HG03342 (cell line): ENCODE measurements at regions not wholly inside any gene's neighbourhood (a gene's known extent, or its start where the extent isn't known, plus 50 kb on each side); places are given as distances from the start of the nearest gene placed in this dataset.

Source experiments
- ATAC-seq: cut with Tn5 transposase; IDR thresholded peaks from one replicate; pipeline ENCODE4 v1.9.1; 2021; ENCODE audit warnings: mild to moderate bottlenecking, moderate library complexity; ENCODE audit not compliant: unreplicated experiment

DNA sequence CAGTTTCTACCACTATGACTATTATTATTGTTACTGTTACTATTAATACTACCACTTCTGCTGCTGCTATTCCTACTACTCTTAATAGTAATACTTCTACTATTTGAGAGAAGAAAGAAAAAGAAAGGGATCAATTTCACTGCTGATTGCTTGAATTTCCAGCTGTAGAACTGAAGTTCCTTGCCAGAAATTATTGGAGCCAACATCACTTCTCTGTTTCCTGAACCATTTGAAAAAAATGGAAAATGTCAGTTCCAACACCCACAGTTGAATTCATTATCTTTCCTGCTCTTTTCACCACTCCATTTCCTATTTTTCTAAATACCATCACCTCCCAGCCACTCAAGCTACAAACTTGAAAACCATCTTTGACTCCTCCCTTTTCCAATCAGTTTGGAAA is 54.1 kb upstream of the PIK3C2G start:
- ATAC-seq: no peak

DNA sequence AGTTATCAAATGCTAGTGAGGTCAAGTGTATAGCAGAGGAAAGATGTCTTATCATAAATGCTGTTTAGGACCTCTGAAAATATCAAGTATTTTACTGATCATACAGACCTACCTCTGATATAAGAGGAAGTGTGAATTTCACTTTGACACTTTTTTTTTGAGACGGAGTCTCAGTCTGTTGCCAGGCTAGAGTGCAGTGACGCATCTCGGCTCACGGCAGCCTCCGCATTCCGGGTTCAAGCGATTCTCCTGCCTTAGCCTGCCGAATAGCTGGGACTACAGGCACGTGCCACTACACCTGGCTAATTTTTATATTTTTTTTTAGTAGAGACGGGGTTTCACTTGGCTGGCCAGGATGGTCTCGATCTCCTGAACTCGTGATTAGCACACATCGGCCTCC is 55.1 kb upstream of the PIK3C2G start:
- ATAC-seq: no peak

DNA sequence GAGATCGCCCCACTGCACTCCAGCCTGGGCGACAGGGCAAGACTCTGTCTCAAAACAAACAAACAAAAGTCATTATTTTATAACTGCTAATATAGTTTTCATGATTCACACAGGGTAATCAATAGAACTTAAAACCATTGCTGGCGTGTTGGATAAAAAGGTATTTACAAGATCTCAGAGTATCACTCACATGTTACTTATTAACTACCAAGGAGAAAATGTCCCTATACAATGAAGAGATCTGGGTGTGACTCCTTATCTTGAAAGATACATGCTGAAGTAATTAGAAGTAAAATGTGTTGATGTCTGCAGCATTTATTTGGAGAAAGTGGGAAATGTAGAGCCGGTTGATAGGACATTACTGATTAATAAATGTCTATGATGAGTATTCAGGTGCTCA is 57.3 kb upstream of the PIK3C2G start:
- ATAC-seq: no peak

DNA sequence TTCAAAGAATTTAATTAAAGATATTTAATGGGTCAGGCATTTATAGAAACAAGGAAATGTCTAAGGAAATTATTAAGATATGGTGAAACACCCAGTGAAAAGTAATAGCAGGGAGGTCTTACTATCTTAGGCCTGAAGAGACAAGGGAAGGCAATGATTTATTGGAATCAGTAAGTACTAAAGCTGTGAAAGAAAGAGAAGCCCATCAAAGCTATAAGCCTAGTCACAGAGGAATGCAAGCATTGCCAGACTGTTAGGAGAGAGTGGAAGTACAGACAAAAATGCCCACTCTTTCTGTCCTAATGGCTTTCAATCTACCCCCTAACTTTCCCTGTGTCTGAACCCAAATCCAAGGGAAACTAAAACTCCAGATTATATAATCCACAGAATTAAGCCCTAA is 69.2 kb upstream of the PIK3C2G start:
- ATAC-seq: no peak

DNA sequence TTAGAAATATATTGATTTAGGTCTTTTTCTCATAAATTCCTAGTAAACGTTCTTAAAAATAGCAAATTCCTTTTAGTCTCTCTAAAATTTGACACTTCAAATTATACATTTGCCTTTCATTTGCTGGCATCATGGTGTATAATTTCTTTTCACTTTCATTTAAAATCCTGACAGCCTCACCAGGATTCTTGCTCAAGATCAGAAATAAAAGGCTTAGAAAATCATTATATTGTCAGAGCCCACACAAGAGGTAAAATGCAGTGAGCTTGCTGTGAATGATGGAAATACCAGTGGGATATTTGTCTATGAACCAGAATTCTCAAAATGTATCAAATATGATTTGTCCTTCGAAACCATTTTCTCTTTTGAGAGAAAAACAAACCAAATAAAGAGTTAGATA is 78.2 kb upstream of the PIK3C2G start:
- ATAC-seq: no peak

DNA sequence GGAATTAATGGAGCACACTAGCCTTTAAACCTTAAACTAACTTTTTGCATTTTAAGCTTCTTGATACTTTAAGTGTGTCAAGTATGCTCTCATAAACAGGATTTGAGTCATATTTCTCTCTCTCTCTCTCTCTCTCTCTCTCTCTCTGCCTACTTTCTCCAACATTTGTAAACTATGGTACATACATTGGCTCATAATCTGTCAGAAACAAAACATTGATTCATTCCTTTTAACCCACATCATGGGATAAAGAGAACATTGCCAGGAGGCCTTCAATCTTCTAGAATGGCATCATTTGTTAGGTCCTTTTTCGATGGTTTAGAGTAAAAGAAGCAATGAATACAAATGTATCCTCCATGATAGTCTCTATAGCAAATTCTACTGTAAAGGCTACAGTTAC is 81.6 kb upstream of the RERGL start:
- no peak for ATAC-seq

DNA sequence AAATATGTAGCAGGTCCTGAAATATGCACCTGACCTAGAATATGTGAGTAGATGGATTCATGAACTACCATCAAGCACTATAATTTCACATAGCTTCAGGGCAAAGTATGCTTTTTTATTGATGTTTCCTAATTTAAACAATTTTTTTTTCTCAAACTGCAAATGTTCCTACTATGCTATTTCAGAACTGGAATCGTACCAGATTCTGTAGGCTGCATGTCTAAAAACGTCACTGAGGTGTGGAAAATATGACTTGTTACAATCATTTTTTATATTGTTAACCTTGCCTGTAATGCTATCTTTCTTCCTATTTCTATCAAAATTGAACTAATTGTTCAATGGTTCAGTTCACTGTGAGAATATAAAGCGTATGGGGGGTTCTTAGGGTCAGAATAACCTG is 78.0 kb upstream of the RERGL start:
- no peak for ATAC-seq

DNA sequence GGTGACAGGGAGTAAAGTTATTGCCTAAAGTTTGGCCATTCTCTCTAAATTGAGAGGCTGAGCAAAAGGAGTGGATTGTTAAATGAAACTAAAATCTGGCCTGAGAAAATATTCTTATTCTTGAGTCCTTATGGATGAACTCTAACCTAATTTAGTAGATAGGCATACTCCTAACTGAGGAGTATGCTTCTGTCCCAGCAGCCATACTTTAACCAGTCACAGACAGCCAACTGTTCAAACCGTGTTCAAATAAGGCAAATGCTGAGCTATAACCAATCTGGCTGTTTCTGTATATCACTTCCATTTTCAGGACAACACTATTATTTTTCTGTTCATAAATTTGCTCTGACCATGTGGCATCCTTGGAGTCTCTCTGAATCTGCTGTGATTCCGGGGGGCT is 75.9 kb upstream of the RERGL start:
- ATAC-seq: peak; percentile 35

DNA sequence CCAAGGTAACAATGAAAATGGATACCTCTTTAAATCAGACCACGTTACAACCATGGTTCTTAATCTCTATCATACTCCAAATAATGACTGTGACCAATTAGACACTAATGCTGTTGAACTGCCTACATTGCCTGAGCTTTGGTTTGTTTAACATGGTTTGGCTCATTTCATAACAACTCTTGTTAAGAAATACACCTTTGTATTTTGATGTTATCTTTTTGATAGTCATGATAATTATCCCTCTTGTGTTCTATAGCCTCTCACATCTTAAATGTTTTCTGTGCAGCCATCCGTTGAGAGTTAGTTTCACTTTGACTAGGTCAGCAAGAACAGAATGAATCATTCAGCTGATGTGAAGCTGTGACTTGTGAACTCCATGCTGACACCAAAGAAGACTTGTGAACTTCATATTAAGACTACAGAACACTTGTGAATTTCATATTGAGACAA is 75.5 kb upstream of the RERGL start:
- peak; percentile 98 for ATAC-seq

DNA sequence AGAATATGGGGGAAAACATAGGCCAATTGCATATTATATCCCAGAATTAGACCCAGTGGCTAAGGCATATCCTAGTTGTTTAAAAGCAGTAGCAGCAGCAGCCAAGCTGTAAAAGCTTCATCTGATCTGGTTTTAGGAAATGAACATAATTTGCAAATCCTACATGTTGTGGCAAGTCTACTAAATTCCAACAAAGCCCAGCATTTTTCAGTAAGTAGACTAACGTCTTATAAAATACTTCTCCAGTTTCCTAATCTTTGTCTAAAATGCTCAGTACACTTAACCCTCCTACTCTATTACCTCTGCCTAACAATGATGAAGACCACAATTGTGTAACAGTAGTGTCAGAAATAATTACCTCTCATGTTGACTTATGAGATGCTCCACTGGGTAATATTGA is 70.9 kb upstream of the RERGL start:
- ATAC-seq: no peak

DNA sequence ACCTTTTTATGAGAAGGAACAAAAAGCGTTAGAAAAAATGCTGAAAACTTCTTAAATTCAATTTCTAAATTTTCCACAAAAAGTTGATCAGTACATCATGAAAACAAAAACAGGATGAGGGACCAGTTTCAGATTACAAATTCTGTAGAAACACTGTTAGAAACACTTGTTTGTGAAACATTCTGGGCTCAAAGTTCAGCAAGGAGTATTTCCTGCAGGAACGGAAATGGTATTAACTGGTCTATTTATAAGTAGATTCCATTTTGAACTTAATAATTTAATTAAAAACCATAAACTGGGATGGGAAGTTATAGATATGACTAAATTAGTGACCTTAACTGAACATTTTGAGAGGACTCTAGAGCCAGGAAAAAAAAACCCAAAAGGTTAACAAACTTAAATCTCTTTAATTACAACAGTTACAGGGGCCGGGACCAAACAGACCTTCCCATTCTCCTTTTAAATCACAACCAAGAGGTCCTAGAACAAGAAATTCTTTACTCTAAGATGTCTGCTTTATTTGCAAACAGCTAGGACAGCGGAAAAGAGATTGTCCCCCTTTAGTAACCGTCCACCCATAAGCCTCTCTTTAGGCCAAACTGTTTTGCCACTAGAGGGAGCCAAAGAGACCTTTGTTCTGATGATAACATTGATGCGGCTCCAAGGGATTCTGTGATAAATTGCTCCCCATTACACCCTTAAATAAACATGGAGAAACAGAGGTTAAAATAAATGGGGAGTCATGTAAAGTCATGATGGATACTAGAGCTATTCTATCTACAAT is 69.0 kb upstream of the RERGL start:
- ATAC-seq: peak; percentile 74

DNA sequence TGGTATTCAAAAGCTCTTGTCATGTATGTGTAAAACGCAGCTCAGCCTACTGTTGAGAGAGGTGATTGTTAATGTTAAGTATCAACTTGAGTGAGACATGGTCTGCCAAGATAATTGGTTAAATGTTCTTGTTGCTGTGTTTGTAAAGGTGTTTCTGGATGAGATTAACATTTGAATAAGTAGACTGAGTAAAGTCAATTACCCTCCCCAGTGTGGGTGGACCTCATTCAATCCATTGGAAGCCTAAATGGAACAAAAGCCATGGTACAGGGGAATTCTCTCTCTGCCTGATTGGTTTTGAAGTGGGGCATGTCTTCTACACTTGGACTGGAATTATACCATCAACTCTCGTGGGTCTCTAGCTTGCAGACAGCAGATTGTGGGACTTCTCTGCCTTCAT is 63.8 kb upstream of the RERGL start:
- no peak for ATAC-seq

DNA sequence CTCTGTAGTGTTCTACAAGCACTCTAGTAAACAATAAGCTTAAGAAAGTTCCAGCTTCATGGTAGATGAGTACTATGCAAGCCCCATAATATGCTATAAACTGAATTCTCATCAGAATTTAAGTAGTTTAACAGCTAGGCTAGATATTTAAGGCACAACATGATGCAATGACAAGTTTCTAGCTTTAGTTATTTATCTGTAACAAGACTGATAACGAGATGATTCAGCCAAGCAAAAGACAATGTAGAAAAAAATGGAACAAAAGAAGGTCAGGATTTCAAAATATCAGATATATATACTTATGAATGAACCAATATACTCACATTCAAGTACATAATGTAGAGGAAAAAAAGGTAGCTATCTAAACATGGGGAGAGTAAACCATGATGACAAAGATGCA is 61.0 kb upstream of the RERGL start:
- ATAC-seq: no peak

DNA sequence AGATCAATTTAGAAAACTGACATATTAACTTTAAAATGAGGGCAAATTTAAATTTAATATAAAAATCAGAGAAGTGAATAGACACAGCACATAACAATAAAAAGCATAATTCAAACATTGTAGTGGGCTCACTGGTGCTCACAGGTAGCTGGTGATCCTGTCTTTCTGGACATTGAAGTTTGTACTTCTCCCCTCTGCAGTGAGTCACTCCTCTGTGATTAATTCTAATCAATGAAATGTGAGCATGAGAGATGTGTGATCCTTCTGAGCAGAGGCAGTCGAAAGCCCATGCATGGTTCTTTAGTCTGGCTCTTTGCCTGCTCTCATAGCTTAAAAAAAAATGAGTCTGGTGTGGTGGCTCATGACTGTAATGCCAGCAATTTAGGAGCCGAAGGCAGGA is 59.0 kb upstream of the RERGL start:
- ATAC-seq: no peak

DNA sequence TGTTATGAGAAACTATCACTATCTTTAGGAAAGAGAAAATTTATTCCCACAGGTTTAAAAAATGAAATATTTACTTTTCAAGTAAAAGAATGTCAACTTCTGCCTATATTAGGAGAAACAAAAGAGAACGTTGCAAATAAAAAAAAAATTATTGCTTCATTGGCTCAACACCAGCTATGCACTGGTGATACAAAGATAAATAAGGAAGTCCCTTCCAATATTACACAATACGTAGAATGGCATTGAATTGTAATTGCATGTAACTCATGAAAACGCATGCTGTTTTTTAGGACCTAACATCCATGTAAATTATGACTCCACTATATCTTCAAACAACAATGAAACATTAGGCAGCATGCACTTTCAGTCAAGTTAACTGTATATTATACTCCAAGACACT is 56.4 kb upstream of the RERGL start:
- no peak for ATAC-seq

DNA sequence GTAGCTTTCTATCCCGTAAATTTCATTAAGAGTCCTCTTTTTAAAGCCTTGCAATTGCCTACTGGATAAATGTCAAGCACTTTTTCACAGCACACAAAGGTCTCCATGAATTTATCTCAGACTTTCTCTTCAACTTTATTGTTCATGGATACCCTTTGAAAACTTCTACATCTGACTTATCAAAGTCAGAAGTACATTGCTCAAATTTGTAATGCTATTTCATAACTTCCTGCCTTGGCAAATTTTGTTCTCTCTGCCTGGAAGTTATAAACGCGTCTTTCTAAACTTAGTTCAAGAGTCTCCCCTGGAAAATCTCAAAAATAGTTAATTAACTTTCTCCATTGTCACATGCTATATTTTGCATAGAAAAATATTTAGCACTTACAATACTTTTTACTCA is 55.9 kb upstream of the RERGL start:
- no peak for ATAC-seq

DNA sequence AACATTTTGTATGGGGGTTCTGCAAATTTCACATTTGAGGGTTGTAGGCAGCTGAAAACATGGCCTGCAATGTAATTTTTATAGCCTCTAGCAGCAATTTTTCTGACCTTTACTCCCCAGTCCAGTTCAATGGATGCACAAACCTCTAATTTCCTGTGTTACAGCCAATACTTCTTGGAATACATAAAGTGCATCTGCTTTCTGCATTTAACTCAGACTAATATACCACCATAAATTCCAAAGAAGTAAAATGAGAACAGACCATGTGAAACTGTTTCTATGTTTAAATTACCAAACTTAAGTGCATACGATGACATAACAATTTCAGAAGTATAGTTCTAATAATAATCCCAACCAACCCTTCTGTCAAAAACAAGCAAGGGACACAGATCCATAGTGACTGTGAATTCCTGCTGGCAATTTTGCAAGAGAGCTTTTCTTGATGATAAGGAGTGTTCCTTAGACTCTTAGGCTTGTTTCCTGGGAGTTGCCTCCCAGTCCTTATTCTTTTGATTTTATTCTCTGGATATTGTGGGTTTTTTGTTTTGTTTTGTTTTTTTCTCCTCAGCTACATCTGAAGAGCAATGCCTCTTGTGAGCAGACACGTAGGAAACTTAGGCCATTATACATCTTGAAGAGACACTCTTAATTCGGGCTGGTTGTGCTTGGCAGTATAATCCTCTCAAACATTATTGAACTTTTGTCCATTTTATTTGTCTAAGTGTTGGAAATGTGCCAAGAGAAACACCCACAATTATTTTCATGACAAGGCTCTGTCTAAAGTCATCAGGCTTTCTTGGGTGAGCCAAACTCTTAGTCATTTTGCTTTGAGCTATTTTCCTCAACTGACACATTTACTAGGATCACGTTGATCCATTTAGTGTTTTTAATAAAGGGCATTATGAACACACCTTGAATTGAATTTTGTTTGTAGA is 51.3 kb upstream of the RERGL start:
- ATAC-seq: no peak

DNA sequence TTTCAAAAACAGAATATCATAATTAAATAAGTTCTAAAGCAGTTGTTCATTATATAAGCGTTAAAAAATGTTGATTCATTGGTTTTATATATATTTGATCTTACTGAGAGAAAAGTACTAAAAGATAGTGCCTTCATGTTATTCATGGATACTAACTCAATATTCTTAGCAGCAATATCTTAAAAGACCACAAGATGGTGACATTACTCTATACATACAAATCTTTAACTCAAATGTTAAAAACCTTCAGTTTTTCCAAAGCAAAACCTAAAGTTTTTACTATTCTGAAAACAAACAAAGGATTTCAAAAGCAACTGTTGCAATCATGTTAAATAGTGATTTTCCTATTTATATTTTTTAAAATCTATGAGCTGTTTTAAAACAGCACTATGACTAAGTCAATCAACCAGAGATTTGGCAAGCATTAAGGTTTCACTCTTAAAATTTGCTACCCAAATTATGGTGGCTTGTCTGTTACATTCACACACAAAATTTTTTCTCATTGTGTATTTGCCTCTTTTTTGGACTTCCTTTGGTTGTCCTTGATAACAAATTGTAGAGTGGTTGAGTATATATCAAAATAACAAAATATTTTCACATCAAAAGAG is 50.1 kb upstream of the RERGL start:
- ATAC-seq: peak; percentile 46
